LNCaP clone FGC (cell line): ENCODE measurements at regions not wholly inside any gene's neighbourhood (a gene's known extent, or its start where the extent isn't known, plus 50 kb on each side); places are given as distances from the start of the nearest gene placed in this dataset.

ENCODE experiments used
- DNase-seq: peaks from one replicate; pipeline ENCODE4 v3.0.0-alpha.2; 2011; ENCODE audit warnings: low read depth
- H3K4me3 ChIP-seq: 2 replicates; pipeline ENCODE4 v1.5.1; 2011; ENCODE audit warnings: mild to moderate bottlenecking, low read depth, low read length, control low read depth
- TF ChIP-seq, protein P1 (sequence below): IDR thresholded peaks from 2 replicates; pipeline ENCODE4 v1.5.1; 2012; ENCODE audit warnings: mild to moderate bottlenecking; ENCODE audit not compliant: control insufficient read depth, insufficient read depth; ENCODE audit errors: extremely low read depth

DNA sequence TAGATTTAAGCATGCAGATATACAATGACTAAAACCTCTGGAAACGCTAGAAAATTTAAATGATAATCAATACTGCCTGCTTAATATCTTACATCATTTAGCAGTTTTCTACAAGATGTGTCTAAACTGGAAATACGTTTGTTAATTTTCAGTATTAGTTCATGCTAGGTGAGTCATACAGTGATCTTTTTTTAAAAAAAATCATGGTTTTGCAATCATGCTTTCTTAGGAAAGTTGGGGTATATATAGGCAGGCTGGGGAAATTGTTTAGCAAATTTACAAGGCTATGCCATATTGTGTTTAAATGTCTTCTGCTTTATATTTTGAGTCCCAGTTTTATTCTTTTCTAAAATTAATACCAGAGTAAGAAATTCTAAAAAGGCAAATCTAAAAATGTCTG, 245.4 kb upstream of the SPRY2 start:
- no peak for DNase-seq
- no peak overlapping the region for H3K4me3 ChIP-seq
- TF ChIP-seq, protein P1, sequence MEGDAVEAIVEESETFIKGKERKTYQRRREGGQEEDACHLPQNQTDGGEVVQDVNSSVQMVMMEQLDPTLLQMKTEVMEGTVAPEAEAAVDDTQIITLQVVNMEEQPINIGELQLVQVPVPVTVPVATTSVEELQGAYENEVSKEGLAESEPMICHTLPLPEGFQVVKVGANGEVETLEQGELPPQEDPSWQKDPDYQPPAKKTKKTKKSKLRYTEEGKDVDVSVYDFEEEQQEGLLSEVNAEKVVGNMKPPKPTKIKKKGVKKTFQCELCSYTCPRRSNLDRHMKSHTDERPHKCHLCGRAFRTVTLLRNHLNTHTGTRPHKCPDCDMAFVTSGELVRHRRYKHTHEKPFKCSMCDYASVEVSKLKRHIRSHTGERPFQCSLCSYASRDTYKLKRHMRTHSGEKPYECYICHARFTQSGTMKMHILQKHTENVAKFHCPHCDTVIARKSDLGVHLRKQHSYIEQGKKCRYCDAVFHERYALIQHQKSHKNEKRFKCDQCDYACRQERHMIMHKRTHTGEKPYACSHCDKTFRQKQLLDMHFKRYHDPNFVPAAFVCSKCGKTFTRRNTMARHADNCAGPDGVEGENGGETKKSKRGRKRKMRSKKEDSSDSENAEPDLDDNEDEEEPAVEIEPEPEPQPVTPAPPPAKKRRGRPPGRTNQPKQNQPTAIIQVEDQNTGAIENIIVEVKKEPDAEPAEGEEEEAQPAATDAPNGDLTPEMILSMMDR = no peak

DNA sequence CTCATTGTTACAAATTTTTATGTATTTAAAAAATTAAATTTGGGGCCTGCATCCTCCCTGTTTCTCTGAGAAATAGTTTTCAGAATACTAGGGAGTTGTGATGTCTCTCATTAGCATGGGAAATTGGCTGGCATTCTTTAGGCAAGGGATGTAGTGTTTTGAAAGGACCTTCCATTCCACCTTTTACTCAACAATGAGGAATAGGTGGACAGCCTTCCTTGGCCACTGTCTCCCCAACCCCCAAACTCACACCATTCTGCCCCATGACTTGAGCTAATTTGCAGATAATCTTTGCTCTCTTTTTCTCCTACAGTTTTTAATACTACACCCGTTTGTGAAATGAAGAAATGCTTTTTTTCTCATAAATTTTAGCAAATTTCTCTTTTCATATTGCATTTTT, 244.6 kb upstream of the SPRY2 start:
- no peak for DNase-seq
- H3K4me3 ChIP-seq = no peak overlapping the region
- TF ChIP-seq, protein P1 = no peak

DNA sequence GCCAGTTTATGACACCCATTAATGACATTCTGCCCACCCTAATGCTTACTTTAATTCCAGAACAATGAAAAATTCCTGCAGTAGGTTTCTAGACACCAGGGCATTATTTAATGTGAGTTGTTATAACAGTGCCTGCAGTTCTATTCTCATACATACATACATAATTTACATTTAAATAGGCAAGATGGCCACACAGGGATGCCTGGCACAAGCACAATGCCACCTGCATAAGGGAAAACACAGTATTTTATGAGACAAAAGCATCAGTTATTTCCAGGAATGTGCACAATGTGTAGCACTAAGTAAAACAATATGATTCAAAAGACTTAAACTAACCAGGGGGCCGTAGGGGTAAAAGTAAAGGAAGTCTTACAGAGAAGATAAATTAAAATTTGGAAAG, 243.9 kb upstream of the SPRY2 start:
- no peak for DNase-seq
- H3K4me3 ChIP-seq = no peak overlapping the region
- TF ChIP-seq, protein P1 = no peak

DNA sequence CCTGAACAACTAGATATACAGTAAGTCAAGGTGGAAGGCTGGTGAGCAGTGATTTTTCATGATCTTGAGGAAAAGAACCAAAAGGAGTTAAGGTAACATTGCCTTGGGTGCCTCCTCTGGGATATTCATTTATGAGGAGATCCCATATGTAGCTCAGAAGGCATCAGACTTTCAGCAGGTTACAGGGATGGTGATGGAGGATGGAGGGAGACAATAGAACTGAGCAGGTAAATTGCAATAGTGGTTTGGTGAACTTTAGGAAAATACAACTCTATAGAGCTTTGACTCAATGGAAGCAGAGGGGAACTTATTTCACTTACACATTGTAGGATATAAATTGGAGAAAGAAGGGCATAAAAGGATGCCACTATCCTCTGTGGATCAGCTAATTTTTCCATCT, 243.4 kb upstream of the SPRY2 start:
- TF ChIP-seq, protein P1 = no peak
- no peak overlapping the region for H3K4me3 ChIP-seq
- no peak for DNase-seq

DNA sequence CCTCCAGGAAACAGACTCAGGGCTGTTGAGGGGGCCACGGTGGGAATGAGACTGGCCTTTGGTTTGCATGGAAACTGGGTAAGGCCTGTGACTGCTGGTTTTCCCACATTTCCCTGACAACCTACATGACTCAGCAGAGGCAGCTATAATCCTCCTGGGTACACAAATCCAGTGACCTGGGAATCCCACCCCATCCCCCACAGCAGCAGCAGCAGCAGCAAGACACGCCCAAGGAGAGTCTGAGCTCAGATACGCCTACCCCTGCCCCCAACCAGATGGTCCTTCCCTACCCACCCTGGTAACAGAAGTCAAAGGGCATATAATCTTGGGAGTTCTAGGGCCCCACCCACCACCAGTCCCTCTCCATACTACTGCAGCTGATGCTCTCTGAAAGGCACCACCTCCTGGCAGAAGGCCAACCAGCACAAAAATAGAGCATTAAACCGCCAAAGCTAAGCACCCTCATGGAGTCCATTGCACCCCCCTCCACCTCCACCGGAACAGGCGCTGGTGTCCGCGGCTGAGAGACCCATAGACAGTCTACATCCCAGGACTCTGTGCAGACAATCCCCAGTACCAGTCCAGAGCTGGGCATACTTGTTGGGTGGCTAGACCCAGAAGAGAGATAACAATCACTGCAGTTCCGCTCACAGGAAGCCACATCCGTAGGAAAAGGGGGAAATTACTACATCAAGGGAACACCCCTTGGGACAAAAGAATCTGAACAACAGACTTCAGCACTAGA, 237.2 kb upstream of the SPRY2 start:
- no peak overlapping the region for H3K4me3 ChIP-seq
- TF ChIP-seq, protein P1 = no peak
- DNase-seq = no peak

DNA sequence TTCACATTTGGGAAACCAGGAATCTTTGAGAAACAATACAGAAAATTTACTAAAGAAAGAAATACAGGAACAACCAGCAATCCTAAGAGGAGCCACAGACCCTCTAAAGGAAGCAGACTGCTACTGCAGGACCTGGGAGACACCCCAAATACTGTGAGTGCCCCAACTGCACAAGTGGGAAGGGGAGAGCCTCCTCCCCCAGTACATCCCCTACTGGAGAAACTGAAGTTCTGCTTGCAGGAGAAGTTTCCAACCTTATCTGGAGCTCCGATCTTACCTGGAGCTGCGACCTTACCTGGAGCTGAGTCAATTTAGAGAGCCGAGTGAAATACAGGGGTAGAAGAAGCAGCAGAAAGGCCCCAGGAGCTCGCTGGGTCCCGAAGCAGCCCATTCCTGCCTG, 236.4 kb upstream of the SPRY2 start:
- TF ChIP-seq, protein P1 = no peak
- H3K4me3 ChIP-seq = no peak overlapping the region
- DNase-seq = no peak
